Muscle layer of colon (tissue), 2 donors: ENCODE measurements at regions not wholly inside any gene's neighbourhood (a gene's known extent, or its start where the extent isn't known, plus 50 kb on each side); places are given as distances from the start of the nearest gene placed in this dataset.

Experiments used
- H3K27ac ChIP-seq: one replicate; pipeline ENCODE4 v1.7.0; 2013; ENCODE audit warnings: low read depth, mild to moderate bottlenecking, low read length, moderate library complexity
- H3K27me3 ChIP-seq, 2 donors: one replicate each; pipeline ENCODE4 v1.7.0; 2013; ENCODE audit warnings: low read length in 2 of 2, mild to moderate bottlenecking in 2 of 2; ENCODE audit not compliant: insufficient read depth in 2 of 2, control insufficient read depth in 1 of 2
- H3K36me3 ChIP-seq: one replicate; pipeline ENCODE4 v1.7.0; 2013; ENCODE audit warnings: mild to moderate bottlenecking, low read length; ENCODE audit not compliant: insufficient read depth
- H3K4me1 ChIP-seq: one replicate; pipeline ENCODE4 v1.7.0; 2013; ENCODE audit warnings: mild to moderate bottlenecking, low read length; ENCODE audit not compliant: insufficient read depth
- H3K4me3 ChIP-seq, 2 donors: one replicate each; pipeline ENCODE4 v1.7.0; 2013; ENCODE audit warnings: low read length in 2 of 2, low read depth in 1 of 2, mild to moderate bottlenecking in 1 of 2, moderate library complexity in 1 of 2
- H3K9ac ChIP-seq: one replicate; pipeline ENCODE4 v1.7.0; 2013; ENCODE audit warnings: low read length
- H3K9me3 ChIP-seq: one replicate; pipeline ENCODE4 v1.7.0; 2013; ENCODE audit warnings: mild to moderate bottlenecking, low read length
- donor health status: abdominal sarcoma.
- donor health status: Adenocarcinoma of cecum.

- Histone ChIP-seq H3K9me3 (no peaks in the 10 kb centered on the region), H3K36me3 (no peaks in the 10 kb centered on the region), H3K27ac (no peak overlapping the region), H3K4me1 (no peaks in the 10 kb centered on the region), H3K9ac (no peak overlapping the region), H3K4me3 (no peak overlapping the region), H3K27me3 (no peaks in the 10 kb centered on the region)
Observed at GRCh38 chr18:75129717-75130477, 79.0 kb downstream of the PTGR3 start.

- Histone ChIP-seq H3K9ac (no peak overlapping the region), H3K9me3 (no peaks in the 10 kb centered on the region), H3K27ac (no peak overlapping the region), H3K4me1 (no peaks in the 10 kb centered on the region), H3K36me3 (no peaks in the 10 kb centered on the region), H3K4me3 (no peak overlapping the region), H3K27me3 (no peaks in the 10 kb centered on the region)
Observed at GRCh38 chr18:75128911-75129716, 79.8 kb downstream of the PTGR3 start.

- H3K4me1 ChIP-seq: no peaks in the 10 kb centered on the region
- H3K27me3 ChIP-seq: no peaks in the 10 kb centered on the region
- no peak overlapping the region for H3K9ac ChIP-seq
- no peaks in the 10 kb centered on the region for H3K9me3 ChIP-seq
- no peak overlapping the region for H3K4me3 ChIP-seq
- no peaks in the 10 kb centered on the region for H3K36me3 ChIP-seq
- no peak overlapping the region for H3K27ac ChIP-seq
Observed at GRCh38 chr18:75128051-75128605, 80.8 kb downstream of the PTGR3 start.

- Histone ChIP-seq H3K36me3 (no peaks in the 10 kb centered on the region), H3K27ac (no peak overlapping the region), H3K27me3 (no peaks in the 10 kb centered on the region), H3K4me1 (no peaks in the 10 kb centered on the region), H3K9me3 (no peaks in the 10 kb centered on the region), H3K9ac (no peak overlapping the region), H3K4me3 (no peak overlapping the region)
Observed at GRCh38 chr18:75127143-75128021, 81.6 kb downstream of the PTGR3 start.

GRCh38 chr18:75125382-75126331 lies 83.3 kb downstream of the PTGR3 start:
- H3K36me3 ChIP-seq: no peaks in the 10 kb centered on the region
- no peaks in the 10 kb centered on the region for H3K27me3 ChIP-seq
- H3K4me3 ChIP-seq: no peak overlapping the region
- H3K9me3 ChIP-seq: no peaks in the 10 kb centered on the region
- H3K27ac ChIP-seq: no peak overlapping the region
- no peaks in the 10 kb centered on the region for H3K4me1 ChIP-seq
- H3K9ac ChIP-seq: no peak overlapping the region

- Histone ChIP-seq H3K9me3 (no peaks in the 10 kb centered on the region), H3K27ac (no peak overlapping the region), H3K36me3 (no peaks in the 10 kb centered on the region), H3K27me3 (no peaks in the 10 kb centered on the region), H3K4me1 (no peaks in the 10 kb centered on the region), H3K4me3 (no peak overlapping the region), H3K9ac (no peak overlapping the region)
Observed at GRCh38 chr18:75124991-75125381, 84.0 kb downstream of the PTGR3 start.

- Histone ChIP-seq H3K9ac (no peak overlapping the region), H3K4me1 (no peaks in the 10 kb centered on the region), H3K27ac (no peak overlapping the region), H3K9me3 (no peaks in the 10 kb centered on the region), H3K4me3 (no peak overlapping the region), H3K36me3 (no peaks in the 10 kb centered on the region), H3K27me3 (no peaks in the 10 kb centered on the region)
Observed at GRCh38 chr18:75124551-75124950, 84.4 kb downstream of the PTGR3 start.

- H3K27ac ChIP-seq: no peak overlapping the region
- no peaks in the 10 kb centered on the region for H3K27me3 ChIP-seq
- H3K9ac ChIP-seq: no peak overlapping the region
- H3K4me1 ChIP-seq: no peaks in the 10 kb centered on the region
- H3K9me3 ChIP-seq: no peaks in the 10 kb centered on the region
- no peaks in the 10 kb centered on the region for H3K36me3 ChIP-seq
- H3K4me3 ChIP-seq: no peak overlapping the region
Observed at GRCh38 chr18:75123113-75123512, 85.8 kb downstream of the PTGR3 start.

GRCh38 chr18:75122334-75122958 lies 86.5 kb downstream of the PTGR3 start:
- no peaks in the 10 kb centered on the region for H3K36me3 ChIP-seq
- H3K9me3 ChIP-seq: no peaks in the 10 kb centered on the region
- H3K27ac ChIP-seq: no peak overlapping the region
- H3K27me3 ChIP-seq: no peaks in the 10 kb centered on the region
- H3K4me3 ChIP-seq: no peak overlapping the region
- H3K9ac ChIP-seq: no peak overlapping the region
- no peaks in the 10 kb centered on the region for H3K4me1 ChIP-seq

- H3K27ac ChIP-seq: no peak overlapping the region
- H3K27me3 ChIP-seq: no peaks in the 10 kb centered on the region
- H3K9me3 ChIP-seq: no peaks in the 10 kb centered on the region
- no peaks in the 10 kb centered on the region for H3K4me1 ChIP-seq
- H3K9ac ChIP-seq: no peak overlapping the region
- H3K36me3 ChIP-seq: no peaks in the 10 kb centered on the region
- no peak overlapping the region for H3K4me3 ChIP-seq
Observed at GRCh38 chr18:75121266-75121665, 87.7 kb downstream of the PTGR3 start.
